ENCODE measurements at regions not wholly inside any gene's neighbourhood (a gene's known extent, or its start where the extent isn't known, plus 50 kb on each side); places are given as distances from the start of the nearest gene placed in this dataset.

DNA sequence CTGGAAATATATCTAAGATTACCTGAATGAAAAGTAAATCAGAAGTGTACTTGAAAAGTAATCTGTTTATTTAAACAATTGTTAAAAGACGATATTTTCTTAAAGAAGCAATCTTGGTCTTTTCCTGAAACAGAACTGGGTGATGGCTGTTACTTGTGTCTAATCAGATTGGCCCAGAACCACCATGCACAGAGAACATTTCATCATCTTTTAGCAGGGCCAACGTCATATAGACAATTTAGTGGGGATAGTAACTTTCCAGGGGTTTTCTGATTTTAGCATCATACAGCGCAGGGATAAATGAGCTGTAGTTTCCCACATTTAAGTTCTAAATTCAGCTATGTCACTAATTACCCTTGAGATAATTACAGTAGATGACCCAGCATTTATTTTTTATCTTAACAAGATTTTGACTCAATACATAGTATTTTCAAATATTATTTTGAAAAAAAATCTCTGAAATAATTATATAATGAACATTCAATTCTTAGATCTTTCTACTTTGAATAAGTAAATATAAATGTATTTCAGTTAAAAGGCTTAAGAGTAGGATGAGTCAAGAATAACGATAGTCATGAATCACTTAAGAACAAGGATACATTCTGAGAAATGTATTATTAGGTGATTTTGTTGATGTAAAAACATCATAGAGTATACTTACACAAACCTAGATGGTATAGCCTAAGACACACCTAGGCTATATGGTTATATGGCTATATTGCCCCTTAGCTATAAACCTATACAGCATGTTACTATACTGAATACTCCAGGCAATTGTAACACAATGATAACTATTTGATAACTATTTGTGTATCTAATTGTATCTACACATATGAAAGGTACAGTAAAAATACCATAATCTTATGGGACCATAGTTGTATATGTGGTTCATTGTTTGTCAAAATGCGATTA is 103.8 kb upstream of the MME start:
- Mint-ChIP-seq H3K4me1 (ENCODE audit: unreplicated experiment) (peaks cover 10% of the 10 kb centered on the region), H3K4me3 (no peak overlapping the region), H3K27ac (no peak overlapping the region)

GRCh38 chr3:154973851-154974250 is 106.3 kb upstream of the MME start:
- no peak overlapping the region for H3K4me3 Mint-ChIP-seq
- H3K9me3 Mint-ChIP-seq = peaks cover 6% of the 10 kb centered on the region
- H3K36me3 Mint-ChIP-seq = no peaks in the 10 kb centered on the region
- H3K27ac Mint-ChIP-seq = no peak overlapping the region
- TF ChIP-seq, protein P1, sequence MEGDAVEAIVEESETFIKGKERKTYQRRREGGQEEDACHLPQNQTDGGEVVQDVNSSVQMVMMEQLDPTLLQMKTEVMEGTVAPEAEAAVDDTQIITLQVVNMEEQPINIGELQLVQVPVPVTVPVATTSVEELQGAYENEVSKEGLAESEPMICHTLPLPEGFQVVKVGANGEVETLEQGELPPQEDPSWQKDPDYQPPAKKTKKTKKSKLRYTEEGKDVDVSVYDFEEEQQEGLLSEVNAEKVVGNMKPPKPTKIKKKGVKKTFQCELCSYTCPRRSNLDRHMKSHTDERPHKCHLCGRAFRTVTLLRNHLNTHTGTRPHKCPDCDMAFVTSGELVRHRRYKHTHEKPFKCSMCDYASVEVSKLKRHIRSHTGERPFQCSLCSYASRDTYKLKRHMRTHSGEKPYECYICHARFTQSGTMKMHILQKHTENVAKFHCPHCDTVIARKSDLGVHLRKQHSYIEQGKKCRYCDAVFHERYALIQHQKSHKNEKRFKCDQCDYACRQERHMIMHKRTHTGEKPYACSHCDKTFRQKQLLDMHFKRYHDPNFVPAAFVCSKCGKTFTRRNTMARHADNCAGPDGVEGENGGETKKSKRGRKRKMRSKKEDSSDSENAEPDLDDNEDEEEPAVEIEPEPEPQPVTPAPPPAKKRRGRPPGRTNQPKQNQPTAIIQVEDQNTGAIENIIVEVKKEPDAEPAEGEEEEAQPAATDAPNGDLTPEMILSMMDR (conservative IDR thresholded peaks at IDR 0.05) = no peak
- no peaks in the 10 kb centered on the region for H3K27me3 Mint-ChIP-seq
- peaks cover 8% of the 10 kb centered on the region for H3K4me1 Mint-ChIP-seq (ENCODE audit: unreplicated experiment)
- no peak for DNase-seq (ENCODE audit: extremely low spot score, unreplicated experiment)

More for the DNA sequence above, 103.8 kb upstream of the MME start:
- no peaks in the 10 kb centered on the region for H3K27me3 Mint-ChIP-seq
- H3K36me3 Mint-ChIP-seq = no peaks in the 10 kb centered on the region
- DNase-seq (ENCODE audit: extremely low spot score, unreplicated experiment) = no peak
- peaks cover 5% of the 10 kb centered on the region for H3K9me3 Mint-ChIP-seq
- TF ChIP-seq, protein P1 (conservative IDR thresholded peaks at IDR 0.05) = no peak

DNA sequence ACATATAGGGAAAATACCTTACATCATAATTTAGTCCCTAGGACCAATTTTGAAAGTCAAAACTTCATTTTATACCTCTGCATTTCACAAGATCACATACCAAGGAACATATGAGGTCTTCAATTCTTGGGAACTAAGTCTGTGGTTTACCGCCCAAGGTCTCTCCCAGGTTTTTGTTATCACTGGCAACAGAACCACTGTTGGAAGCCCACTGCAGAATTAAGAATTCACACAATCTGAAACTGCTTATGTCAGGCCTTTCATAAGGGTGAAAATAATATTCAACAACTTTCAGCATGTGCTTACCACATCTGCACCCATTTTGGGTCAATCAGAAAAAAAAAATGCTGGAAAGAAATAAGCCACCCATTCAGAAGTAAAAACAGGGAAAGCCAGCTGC is 107.2 kb upstream of the MME start:
- peaks cover 8% of the 10 kb centered on the region for H3K4me1 Mint-ChIP-seq (ENCODE audit: unreplicated experiment)
- TF ChIP-seq, protein P1 (conservative IDR thresholded peaks at IDR 0.05) = no peak
- no peaks in the 10 kb centered on the region for H3K27me3 Mint-ChIP-seq
- DNase-seq (ENCODE audit: extremely low spot score, unreplicated experiment) = no peak
- no peak overlapping the region for H3K4me3 Mint-ChIP-seq
- H3K27ac Mint-ChIP-seq = no peak overlapping the region
- no peaks in the 10 kb centered on the region for H3K36me3 Mint-ChIP-seq
- peaks cover 6% of the 10 kb centered on the region for H3K9me3 Mint-ChIP-seq

GRCh38 chr3:154971771-154972326 is 108.3 kb upstream of the MME start:
- H3K4me1 Mint-ChIP-seq (ENCODE audit: unreplicated experiment) = peaks cover 8% of the 10 kb centered on the region

DNA sequence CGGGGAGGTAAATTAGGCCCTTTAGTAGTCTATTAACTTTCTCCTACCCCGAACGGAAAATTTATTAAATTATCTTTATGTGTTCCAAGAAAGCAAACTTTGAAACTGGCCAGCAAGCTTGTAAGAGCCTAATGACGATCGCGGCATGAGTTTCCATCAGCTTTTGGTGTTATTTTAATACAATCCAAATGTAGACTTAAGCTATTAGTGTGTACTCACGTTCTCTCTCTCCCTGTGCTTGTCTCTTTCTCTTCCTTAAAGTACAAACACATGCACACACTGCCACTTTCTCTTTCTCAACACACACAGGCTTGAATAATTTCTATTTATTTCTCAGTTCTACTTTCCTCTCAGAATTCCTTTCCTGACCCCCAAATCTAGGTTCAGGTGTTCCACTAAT is 108.8 kb upstream of the MME start:
- H3K36me3 Mint-ChIP-seq = no peaks in the 10 kb centered on the region
- H3K4me3 Mint-ChIP-seq = peak overlapping the region; percentile 31
- H3K27me3 Mint-ChIP-seq = no peaks in the 10 kb centered on the region
- TF ChIP-seq, protein P1 (conservative IDR thresholded peaks at IDR 0.05) = no peak
- H3K9me3 Mint-ChIP-seq = peaks cover 6% of the 10 kb centered on the region
- H3K4me1 Mint-ChIP-seq (ENCODE audit: unreplicated experiment) = peaks cover 8% of the 10 kb centered on the region
- no peak for DNase-seq (ENCODE audit: extremely low spot score, unreplicated experiment)
- H3K27ac Mint-ChIP-seq = peak overlapping the region; percentile 35

More at GRCh38 chr3:154971771-154972326, 108.3 kb upstream of the MME start:
- H3K4me3 Mint-ChIP-seq = peak overlapping the region; percentile 31
- no peak for DNase-seq (ENCODE audit: extremely low spot score, unreplicated experiment)
- peaks cover 6% of the 10 kb centered on the region for H3K9me3 Mint-ChIP-seq
- H3K27ac Mint-ChIP-seq = peak overlapping the region; percentile 35
- no peaks in the 10 kb centered on the region for H3K27me3 Mint-ChIP-seq
- TF ChIP-seq, protein P1 (conservative IDR thresholded peaks at IDR 0.05) = no peak
- no peaks in the 10 kb centered on the region for H3K36me3 Mint-ChIP-seq
